Progenitor cell of endocrine pancreas (in vitro differentiated cells): ENCODE measurements at regions not wholly inside any gene's neighbourhood (a gene's known extent, or its start where the extent isn't known, plus 50 kb on each side); places are given as distances from the start of the nearest gene placed in this dataset.

ENCODE experiments used
- DNase-seq: peaks from one replicate; pipeline ENCODE4 v3.0.0; 2021; ENCODE audit warnings: low spot score; ENCODE audit not compliant: unreplicated experiment
- H3K27ac Mint-ChIP-seq: 2 replicates; pipeline ENCODE4 v1.8.0; 2021; ENCODE audit warnings: mild to moderate bottlenecking, moderate library complexity, mixed read lengths
- H3K27me3 Mint-ChIP-seq: 2 replicates; pipeline ENCODE4 v1.8.0; 2021; ENCODE audit warnings: mixed read lengths
- H3K36me3 Mint-ChIP-seq: 2 replicates; pipeline ENCODE4 v1.8.0; 2022; ENCODE audit warnings: mixed read lengths; ENCODE audit not compliant: insufficient read depth
- H3K4me1 Mint-ChIP-seq: 2 replicates; pipeline ENCODE4 v1.8.0; 2021; ENCODE audit warnings: low read depth, mixed read lengths
- H3K4me3 Mint-ChIP-seq: 2 replicates; pipeline ENCODE4 v1.8.0; 2021; ENCODE audit warnings: low read depth, mild to moderate bottlenecking, moderate library complexity, mixed read lengths
- H3K9me3 Mint-ChIP-seq: 2 replicates; pipeline ENCODE4 v1.8.0; 2021; ENCODE audit warnings: low read depth, mixed read lengths
- CTCF ChIP-seq: fragments of 200-600 bp; sonication (generic); IDR thresholded peaks from one replicate; pipeline ENCODE4 v1.5.0; 2021; ENCODE audit warnings: antibody characterized with exemption, mild to moderate bottlenecking; ENCODE audit not compliant: unreplicated experiment

DNA sequence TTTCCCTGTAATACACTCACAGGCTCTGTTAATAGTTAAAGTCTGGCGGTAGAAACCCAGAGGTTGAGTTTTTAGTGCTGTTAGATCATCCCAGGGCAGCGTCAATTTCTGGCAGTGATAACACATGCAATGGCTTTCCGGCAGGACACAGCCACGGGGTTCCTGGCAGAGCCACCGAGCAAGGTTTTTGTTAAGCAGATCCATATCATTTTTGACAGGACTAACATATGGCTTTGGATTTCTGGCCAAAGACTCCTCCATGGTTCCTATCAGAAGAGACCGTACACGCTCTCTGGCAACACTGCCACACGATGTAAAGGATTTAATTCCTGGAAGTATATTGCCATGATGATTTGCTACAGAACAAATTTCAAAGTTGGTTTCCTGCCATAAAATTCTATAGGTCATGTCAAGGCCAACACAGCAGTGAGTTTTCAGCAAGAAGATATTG is 854.3 kb downstream of the LRRTM4 start:
- no peak overlapping the region for H3K27ac Mint-ChIP-seq
- DNase-seq = no peak

DNA sequence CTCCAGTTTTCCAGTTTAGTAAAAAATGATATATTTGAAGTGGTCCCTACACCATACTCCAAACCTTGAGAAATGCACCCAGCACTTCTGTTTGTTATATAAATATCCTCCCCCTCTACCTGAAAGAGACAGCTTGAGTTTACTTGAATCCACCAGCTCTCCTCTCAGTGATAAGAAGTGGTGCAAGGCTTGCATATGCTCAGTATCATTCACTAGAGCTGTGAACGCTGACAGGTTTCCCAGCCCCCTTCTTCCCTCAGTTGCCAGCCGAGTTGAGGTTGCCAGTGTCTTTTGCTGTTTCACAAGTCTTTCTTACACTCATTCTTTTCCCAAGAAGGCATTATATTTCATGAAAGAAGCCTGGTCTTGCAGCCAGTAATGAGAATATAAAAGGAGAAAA is 880.0 kb downstream of the LRRTM4 start:
- H3K27me3 Mint-ChIP-seq = no peaks in the 10 kb centered on the region
- H3K36me3 Mint-ChIP-seq = no peaks in the 10 kb centered on the region
- no peak for DNase-seq
- no peak overlapping the region for H3K27ac Mint-ChIP-seq
- H3K9me3 Mint-ChIP-seq = peaks cover 7% of the 10 kb centered on the region
- no peak for TF ChIP-seq CTCF
- H3K4me1 Mint-ChIP-seq = peaks cover 5% of the 10 kb centered on the region
- no peak overlapping the region for H3K4me3 Mint-ChIP-seq

More for the DNA sequence above, 854.3 kb downstream of the LRRTM4 start:
- no peak for TF ChIP-seq CTCF
- Mint-ChIP-seq H3K4me1 (peaks cover 3% of the 10 kb centered on the region), H3K9me3 (no peaks in the 10 kb centered on the region), H3K27me3 (no peaks in the 10 kb centered on the region), H3K4me3 (no peak overlapping the region), H3K36me3 (no peaks in the 10 kb centered on the region)

GRCh38 chr2:76641506-76641905 is 880.7 kb downstream of the LRRTM4 start:
- no peak for TF ChIP-seq CTCF
- Mint-ChIP-seq H3K36me3 (no peaks in the 10 kb centered on the region), H3K4me3 (no peak overlapping the region)

DNA sequence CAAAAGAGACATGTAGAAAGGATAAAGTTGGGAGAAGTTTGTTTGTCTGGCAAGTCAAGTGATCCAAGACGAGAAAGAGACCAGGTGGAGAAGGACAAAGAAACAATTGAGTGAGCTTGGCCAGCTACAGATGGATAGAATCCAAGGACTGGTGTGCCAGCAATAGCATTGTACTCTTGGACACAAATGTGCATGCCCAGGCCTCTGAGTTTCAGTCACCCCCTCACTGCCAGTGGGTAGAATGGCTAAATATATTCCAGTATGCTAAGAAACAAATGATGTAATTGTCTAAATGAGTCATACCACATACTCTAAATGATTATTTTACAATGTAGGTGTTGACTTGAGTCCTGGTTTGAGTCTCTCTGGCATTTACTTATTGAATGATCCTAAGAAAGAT is 881.3 kb downstream of the LRRTM4 start:
- no peaks in the 10 kb centered on the region for H3K27me3 Mint-ChIP-seq
- H3K4me3 Mint-ChIP-seq = no peak overlapping the region
- DNase-seq = no peak
- H3K36me3 Mint-ChIP-seq = no peaks in the 10 kb centered on the region
- H3K27ac Mint-ChIP-seq = no peak overlapping the region
- no peak for TF ChIP-seq CTCF
- peaks cover 5% of the 10 kb centered on the region for H3K9me3 Mint-ChIP-seq
- peaks cover 5% of the 10 kb centered on the region for H3K4me1 Mint-ChIP-seq

More at GRCh38 chr2:76641506-76641905, 880.7 kb downstream of the LRRTM4 start:
- Mint-ChIP-seq H3K27ac (no peak overlapping the region), H3K9me3 (peaks cover 7% of the 10 kb centered on the region), H3K4me1 (peaks cover 5% of the 10 kb centered on the region), H3K27me3 (no peaks in the 10 kb centered on the region)
- DNase-seq = no peak

- H3K4me3 Mint-ChIP-seq = no peak overlapping the region
Measured at GRCh38 chr2:76639171-76639680, 883.0 kb downstream of the LRRTM4 start.

More at GRCh38 chr2:76639171-76639680, 883.0 kb downstream of the LRRTM4 start:
- no peaks in the 10 kb centered on the region for H3K36me3 Mint-ChIP-seq
- H3K9me3 Mint-ChIP-seq = peaks cover under 1% of the 10 kb centered on the region
- no peaks in the 10 kb centered on the region for H3K27me3 Mint-ChIP-seq
- TF ChIP-seq CTCF = no peak
- DNase-seq = no peak
- H3K27ac Mint-ChIP-seq = no peak overlapping the region
- peaks cover 5% of the 10 kb centered on the region for H3K4me1 Mint-ChIP-seq
